Prostate gland (tissue), 2 donors: ENCODE measurements at regions not wholly inside any gene's neighbourhood (a gene's known extent, or its start where the extent isn't known, plus 50 kb on each side); places are given as distances from the start of the nearest gene placed in this dataset.

ENCODE experiments used
- DNase-seq: peaks from one replicate; pipeline ENCODE4 v3.0.0-alpha.2; 2019; ENCODE audit warnings: low spot score
- H3K27ac ChIP-seq, 2 donors: fragments of 200-600 bp; sonication (generic); 2 replicates each; pipeline ENCODE4 v1.5.1; 2017 to 2019
- H3K27me3 ChIP-seq: fragments of 200-600 bp; sonication (generic); replicated peaks from 2 replicates; pipeline ENCODE4 v1.5.1; 2019; ENCODE audit not compliant: insufficient read depth
- H3K36me3 ChIP-seq, 2 donors: fragments of 200-600 bp; sonication (generic); 1 replicate in 1 of 2; 2 replicates in 1 of 2; pipeline versions ENCODE4 v1.5.1 to v1.8.1; 2017 to 2019
- H3K4me1 ChIP-seq: fragments of 200-600 bp; sonication (generic); replicated peaks from 2 replicates; pipeline ENCODE4 v1.5.1; 2019
- H3K4me3 ChIP-seq, 2 donors: fragments of 200-600 bp; sonication (generic); 2 replicates each; pipeline ENCODE4 v1.5.1; 2017 to 2019
- H3K9me3 ChIP-seq: fragments of 200-600 bp; sonication (generic); 2 replicates; pipeline ENCODE4 v1.5.1; 2017
- POLR2A ChIP-seq: fragments of 450-650 bp; IDR thresholded peaks from one replicate; pipeline ENCODE4 v1.6.1; 2016; ENCODE audit warnings: antibody characterized with exemption, mild to moderate bottlenecking
- POLR2AphosphoS5 ChIP-seq: sonication (generic); formaldehyde crosslinking; IDR thresholded peaks from one replicate; pipeline ENCODE4 v1.6.1; 2017; ENCODE audit warnings: antibody characterized with exemption
- WGBS: methylation state at CpG from one replicate; pipeline ENCODE4 v1.1.5; 2018; 5-methylcytosine and 5-hydroxymethylcytosine counted together
- intact Hi-C: fragments of 100-400 bp; cut with DNase I; formaldehyde crosslinking; loops from one replicate; pipeline ENCODE4 v1.14.2; 2022

DNA sequence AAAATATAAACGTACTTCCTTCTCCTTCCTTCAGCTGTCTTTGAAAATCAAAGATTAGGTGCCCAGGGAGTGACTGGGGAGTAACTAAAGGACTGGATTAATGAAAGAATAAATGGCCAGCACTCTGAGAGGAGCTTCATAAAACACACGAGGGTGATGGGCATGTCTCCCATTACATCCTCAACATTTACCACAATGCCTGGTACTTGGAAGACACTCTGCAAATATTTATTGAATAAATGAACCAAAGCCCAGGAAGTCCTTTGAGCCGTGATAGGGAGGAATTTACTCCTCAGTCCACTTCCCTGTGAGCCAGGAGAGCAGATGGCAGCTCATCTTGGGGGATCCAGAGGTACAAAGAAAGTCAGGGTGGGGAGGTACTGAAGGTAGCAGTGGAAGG, 96.3 kb downstream of the RAB11FIP2 start:
- no peaks in the 10 kb centered on the region for H3K27me3 ChIP-seq
- H3K4me3 ChIP-seq: no peak overlapping the region
- H3K9me3 ChIP-seq: no peaks in the 10 kb centered on the region
- 34% methylated on average over 3 of the region's 3 CpGs for WGBS
- no peaks in the 10 kb centered on the region for H3K36me3 ChIP-seq
- H3K4me1 ChIP-seq: no peaks in the 10 kb centered on the region
- DNase-seq: no peak
- TF ChIP-seq POLR2AphosphoS5 (peak; percentile 68), POLR2A (no peak)
- intact Hi-C loops: no loop called here
- H3K27ac ChIP-seq: no peak overlapping the region
